ENCODE measurements at regions not wholly inside any gene's neighbourhood (a gene's known extent, or its start where the extent isn't known, plus 50 kb on each side); places are given as distances from the start of the nearest gene placed in this dataset.

GRCh38 chr22:48515571-48516200, 1312.0 kb downstream of the BRD1 start:
- no peak for DNase-seq (ENCODE audit: low read depth in 1 of 2, low spot score in 1 of 2)
- Histone ChIP-seq H3K27me3 (no peaks in the 10 kb centered on the region), H3K27ac (no peak overlapping the region), H3K9me3 (ENCODE audit: low read depth) (no peaks in the 10 kb centered on the region), H3K4me1 (ENCODE audit: low read depth) (no peaks in the 10 kb centered on the region), H3K4me3 (no peak overlapping the region), H3K36me3 (no peaks in the 10 kb centered on the region)
- TF ChIP-seq CTCF (IDR thresholded peaks at IDR 0.05; ENCODE audit: low read depth, low read length), result no peak

GRCh38 chr22:48513929-48514328, 1313.7 kb downstream of the BRD1 start:
- no peaks in the 10 kb centered on the region for H3K36me3 ChIP-seq
- H3K27ac ChIP-seq, result no peak overlapping the region
- H3K4me3 ChIP-seq, result no peak overlapping the region
- H3K4me1 ChIP-seq (ENCODE audit: low read depth), result no peaks in the 10 kb centered on the region
- TF ChIP-seq CTCF (IDR thresholded peaks at IDR 0.05; ENCODE audit: low read depth, low read length), result no peak
- no peaks in the 10 kb centered on the region for H3K27me3 ChIP-seq
- no peaks in the 10 kb centered on the region for H3K9me3 ChIP-seq (ENCODE audit: low read depth)
- DNase-seq (ENCODE audit: low read depth in 1 of 2, low spot score in 1 of 2), result no peak

- DNase-seq (ENCODE audit: low read depth in 1 of 2, low spot score in 1 of 2), result no peak
- Histone ChIP-seq H3K36me3 (no peaks in the 10 kb centered on the region), H3K27ac (no peak overlapping the region), H3K27me3 (no peaks in the 10 kb centered on the region), H3K4me1 (ENCODE audit: low read depth) (no peaks in the 10 kb centered on the region), H3K9me3 (ENCODE audit: low read depth) (no peaks in the 10 kb centered on the region), H3K4me3 (no peak overlapping the region)
- no peak for TF ChIP-seq CTCF (IDR thresholded peaks at IDR 0.05; ENCODE audit: low read depth, low read length)
Measured at GRCh38 chr22:48513446-48513845, 1314.2 kb downstream of the BRD1 start.

GRCh38 chr22:48511781-48512327, 1315.8 kb downstream of the BRD1 start:
- Histone ChIP-seq H3K4me1 (ENCODE audit: low read depth) (no peaks in the 10 kb centered on the region), H3K27me3 (no peaks in the 10 kb centered on the region), H3K36me3 (no peaks in the 10 kb centered on the region), H3K9me3 (ENCODE audit: low read depth) (no peaks in the 10 kb centered on the region), H3K4me3 (no peak overlapping the region), H3K27ac (no peak overlapping the region)
- TF ChIP-seq CTCF (IDR thresholded peaks at IDR 0.05; ENCODE audit: low read depth, low read length), result no peak
- DNase-seq (ENCODE audit: low read depth in 1 of 2, low spot score in 1 of 2), result no peak

- no peak overlapping the region for H3K27ac ChIP-seq
Measured at GRCh38 chr22:48511211-48511610, 1316.5 kb downstream of the BRD1 start.

More at GRCh38 chr22:48511211-48511610, 1316.5 kb downstream of the BRD1 start:
- no peak for TF ChIP-seq CTCF (IDR thresholded peaks at IDR 0.05; ENCODE audit: low read depth, low read length)
- Histone ChIP-seq H3K4me3 (no peak overlapping the region), H3K9me3 (ENCODE audit: low read depth) (no peaks in the 10 kb centered on the region), H3K36me3 (no peaks in the 10 kb centered on the region), H3K27me3 (no peaks in the 10 kb centered on the region), H3K4me1 (ENCODE audit: low read depth) (no peaks in the 10 kb centered on the region)
- DNase-seq (ENCODE audit: low read depth in 1 of 2, low spot score in 1 of 2), result no peak
